ENCODE measurements at regions not wholly inside any gene's neighbourhood (a gene's known extent, or its start where the extent isn't known, plus 50 kb on each side); places are given as distances from the start of the nearest gene placed in this dataset.
"Not testable (repeated sequence)": the region's sequence is repeated elsewhere in the genome, so short reads cannot be mapped to it uniquely, and the experiment has no call there.

DNA sequence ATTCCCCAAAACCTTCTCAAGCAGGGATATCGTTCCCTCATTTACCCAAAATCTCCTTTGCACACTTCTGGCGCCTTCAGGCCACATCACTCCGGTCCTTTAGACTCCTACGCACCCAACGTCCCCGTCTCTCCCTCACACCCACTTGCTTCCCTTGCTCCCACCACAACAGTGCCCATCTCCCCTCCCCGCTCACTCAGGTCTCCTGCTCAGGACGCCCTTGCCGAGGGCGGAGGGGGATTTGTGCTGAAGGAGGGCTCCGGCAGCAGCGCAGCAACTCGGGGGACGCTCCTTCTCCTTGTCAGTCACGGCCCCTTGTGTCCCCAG is 71.6 kb downstream of the PCMTD2 start:
- not testable (repeated sequence) for DNase-seq (ENCODE audit: low spot score)
- peak; percentile 31 for ATAC-seq (ENCODE audit: low FRiP score)

DNA sequence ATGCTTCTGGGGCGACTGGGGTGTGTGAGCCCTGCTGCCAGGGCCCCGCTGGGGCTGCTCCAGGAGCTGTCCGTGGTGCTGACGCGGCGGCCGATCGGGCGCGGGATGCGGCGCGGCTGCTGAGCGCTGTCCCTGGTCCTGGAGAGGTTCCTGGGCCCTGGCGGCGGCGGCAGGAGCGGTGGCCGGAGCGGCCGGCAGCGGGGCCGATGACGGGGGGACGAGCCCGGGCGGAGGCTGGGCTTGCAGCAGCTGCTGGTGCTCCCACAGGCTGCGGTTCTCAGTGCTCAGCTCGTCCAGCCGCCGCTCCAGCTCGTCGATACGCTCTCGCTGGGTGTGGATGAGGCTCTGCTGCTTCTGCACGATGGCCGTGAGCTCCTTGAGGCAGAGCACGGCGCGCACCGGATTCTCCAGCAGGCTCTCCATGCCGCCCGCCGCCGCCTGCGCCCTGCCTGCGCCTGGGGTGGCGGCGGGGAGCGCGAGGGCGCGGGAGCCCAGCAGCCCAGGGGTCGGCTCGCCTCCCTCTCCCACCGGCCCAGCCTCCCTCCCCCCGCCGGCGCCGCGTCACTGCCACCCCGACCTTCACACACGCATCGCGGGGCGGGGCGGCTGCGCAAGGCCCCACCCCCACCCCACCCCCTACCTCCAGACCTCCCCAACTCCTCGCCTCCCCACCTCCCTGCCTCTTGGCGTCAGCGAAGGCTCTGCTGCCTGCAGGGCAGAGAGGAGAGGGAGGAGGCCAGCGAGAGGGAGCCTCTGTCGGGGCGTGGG is 72.2 kb downstream of the PCMTD2 start:
- not testable (repeated sequence) for DNase-seq (ENCODE audit: low spot score)
- peak; percentile 97 for ATAC-seq (ENCODE audit: low FRiP score)

DNA sequence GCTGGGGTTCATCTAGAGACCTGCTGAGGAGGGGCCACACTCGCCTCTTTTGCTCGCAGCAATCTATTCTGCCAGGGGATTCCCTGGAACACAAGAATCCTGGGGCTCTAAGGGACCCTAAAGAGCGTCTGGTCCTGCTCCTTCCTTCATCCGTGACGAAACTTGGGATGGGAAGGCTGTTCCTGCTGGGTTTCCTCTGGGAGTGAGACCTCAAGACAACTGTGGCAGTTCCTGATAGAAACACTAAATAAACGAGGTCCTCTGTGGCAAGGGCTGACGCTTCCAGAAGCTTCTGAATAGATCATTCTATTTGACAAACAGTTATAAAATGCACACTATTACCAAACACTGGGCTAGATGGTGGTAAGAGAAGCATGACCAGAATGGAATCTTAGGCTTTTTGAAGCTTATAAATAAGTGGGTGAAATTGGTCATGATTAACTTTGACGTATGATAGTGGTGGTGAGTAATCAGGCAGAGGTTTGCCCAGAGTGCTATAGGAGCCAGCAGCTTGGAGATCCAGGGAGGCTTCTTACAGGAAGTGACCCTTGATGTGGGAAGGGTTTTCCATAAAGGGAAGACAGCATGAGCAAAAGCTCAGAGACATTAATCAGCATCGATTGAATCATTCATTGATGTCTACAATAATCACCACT is 73.2 kb downstream of the PCMTD2 start:
- ATAC-seq (ENCODE audit: low FRiP score); DNase-seq (ENCODE audit: low spot score): not testable (repeated sequence)

DNA sequence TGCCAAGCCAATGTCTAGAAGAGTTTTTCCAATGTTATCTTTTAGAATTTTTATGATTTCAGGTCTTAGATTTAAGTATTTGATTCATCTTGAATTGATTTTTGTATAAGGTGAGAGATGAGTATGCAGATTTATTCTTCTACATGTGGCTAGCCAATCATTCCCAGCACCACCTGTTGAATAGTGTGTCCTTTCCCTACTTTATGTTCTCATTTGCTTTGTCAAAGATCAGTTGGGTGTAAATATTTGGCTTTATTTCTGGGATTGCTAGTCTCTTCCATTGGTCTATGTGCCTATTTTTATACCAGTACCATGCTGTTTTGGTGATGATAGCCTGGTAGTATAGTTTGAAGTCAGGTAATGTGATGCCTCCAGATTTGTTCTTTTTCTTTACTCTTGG is 77.1 kb downstream of the PCMTD2 start:
- ATAC-seq (ENCODE audit: low FRiP score); DNase-seq (ENCODE audit: low spot score): not testable (repeated sequence)

Data from omental fat pad (tissue), 1 donor.